Cerebellar nuclear complex (tissue), 1 donor: ENCODE measurements at regions not wholly inside any gene's neighbourhood (a gene's known extent, or its start where the extent isn't known, plus 50 kb on each side); places are given as distances from the start of the nearest gene placed in this dataset.

Experiments
- DNase-seq, 2 experiments: peaks; one replicate each; lab custom pipeline; 2025; lab: John Stamatoyannopoulos, UW

DNA sequence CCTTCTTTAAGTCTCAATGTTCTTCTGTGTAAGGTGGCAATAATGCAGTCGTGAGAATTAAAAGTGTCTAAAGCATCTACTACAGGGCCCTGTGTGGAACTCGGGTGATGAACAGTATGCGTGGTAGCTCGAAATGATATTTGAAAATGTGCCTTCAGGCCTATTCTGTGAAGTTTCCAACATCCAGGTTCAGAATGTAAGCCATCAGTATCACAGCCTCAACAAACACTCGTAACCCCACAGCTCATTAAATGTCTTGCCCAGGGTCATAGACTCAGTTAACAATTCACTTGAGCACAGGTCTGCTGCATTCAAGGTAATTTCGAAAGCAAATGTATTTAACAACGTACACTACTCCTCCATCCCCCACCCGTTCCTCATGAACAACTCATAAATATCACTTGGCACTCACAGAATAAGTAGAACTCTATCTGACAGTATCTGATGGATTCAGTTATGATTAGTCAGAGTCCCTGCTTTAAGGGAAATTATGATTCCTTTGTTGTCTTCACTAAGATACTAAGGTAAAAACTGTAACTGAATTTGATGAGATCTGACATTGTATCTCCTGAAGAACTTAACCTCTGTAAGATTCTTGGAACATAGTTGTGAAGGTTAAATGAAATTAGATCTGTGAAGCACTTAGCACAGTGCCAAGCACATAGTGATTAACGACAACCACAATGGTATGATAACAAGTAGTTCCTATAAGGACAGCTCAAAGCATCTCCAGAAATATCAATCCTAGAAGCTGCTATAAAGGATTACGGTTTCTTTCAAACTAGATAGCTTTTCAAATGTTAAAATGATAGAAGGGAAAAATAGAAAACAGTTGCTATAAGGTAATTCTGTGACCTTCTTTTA lies 642.3 kb downstream of the TBL1XR1 start:
- no peak for DNase-seq

- no peak for DNase-seq
Observed at GRCh38 chr3:176554264-176554663, 643.0 kb downstream of the TBL1XR1 start.

DNA sequence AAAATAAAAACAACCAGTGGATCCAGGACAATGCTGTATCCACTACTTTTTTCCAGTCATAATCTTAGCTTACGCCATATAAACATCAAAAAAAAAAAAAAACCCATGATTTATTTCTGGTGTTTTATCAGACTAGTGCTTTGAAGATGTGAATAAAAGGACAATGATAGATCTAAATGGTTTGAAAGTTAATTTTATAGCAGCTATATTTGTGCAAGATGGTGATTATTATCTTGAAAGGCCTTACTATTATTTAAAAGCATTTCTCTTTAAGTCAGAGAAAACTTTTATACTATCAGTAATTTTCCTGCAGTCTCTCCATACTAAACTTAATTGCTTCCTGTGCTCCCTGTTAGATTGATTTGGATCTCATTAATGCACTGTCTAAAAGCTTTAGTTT lies 670.3 kb downstream of the TBL1XR1 start:
- no peak for DNase-seq

GRCh38 chr3:176526225-176526624 lies 671.1 kb downstream of the TBL1XR1 start:
- DNase-seq = no peak

- DNase-seq = no peak
Observed at GRCh38 chr3:176523114-176523513, 674.2 kb downstream of the TBL1XR1 start.

DNA sequence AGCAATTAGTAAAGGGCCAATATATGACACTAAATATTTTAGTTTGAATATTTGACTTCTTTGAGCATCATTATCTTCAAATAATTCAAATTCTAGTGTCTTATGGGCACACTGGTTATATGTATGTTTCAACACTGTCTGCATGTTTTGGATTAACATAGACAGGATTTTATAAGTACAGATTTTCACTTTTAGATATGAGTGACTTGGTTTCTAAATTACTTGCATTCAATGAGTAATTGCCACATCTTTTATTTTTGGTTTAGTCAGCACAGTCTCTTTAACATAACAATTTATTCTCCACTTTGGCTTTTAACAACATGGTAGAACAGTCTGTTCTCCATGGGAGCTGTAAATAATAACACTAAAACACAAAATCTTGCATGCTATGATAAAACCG lies 674.8 kb downstream of the TBL1XR1 start:
- DNase-seq = no peak

DNA sequence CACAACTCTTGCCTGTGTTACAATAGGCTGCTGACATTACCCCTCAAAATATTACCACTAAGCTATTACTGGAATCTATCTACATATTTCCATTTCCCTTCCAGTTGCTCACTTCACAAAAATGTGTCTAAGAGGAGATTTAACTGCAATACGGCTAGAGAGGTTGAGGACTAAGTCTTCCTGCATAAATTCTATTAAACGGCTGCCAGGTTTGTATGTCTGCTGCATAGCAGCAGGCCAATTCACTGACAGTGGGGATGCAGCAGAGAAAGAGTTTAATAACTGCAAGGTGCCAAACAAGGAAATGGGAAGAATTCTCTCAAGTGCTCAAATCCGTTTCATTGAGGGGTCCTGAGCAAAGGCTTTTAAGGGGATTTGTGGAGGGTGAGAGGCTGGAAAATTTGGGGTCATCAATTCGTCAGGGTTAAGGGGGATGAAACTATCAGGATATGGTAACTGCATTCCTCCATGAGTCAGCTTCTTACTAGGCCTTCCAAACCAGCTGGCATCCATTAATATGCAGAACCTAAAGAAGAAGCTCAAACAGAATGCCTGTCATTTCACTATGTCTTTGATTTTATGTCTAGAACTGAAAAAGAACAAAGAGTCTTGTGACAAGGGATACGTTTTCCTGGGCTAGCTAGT lies 675.6 kb downstream of the TBL1XR1 start:
- no peak for DNase-seq

GRCh38 chr3:176514297-176514696 lies 683.0 kb downstream of the TBL1XR1 start:
- no peak for DNase-seq

- no peak for DNase-seq
Observed at GRCh38 chr3:176513604-176514003, 683.7 kb downstream of the TBL1XR1 start.

GRCh38 chr3:176512037-176512436 lies 685.2 kb downstream of the TBL1XR1 start:
- DNase-seq = no peak

GRCh38 chr3:176510097-176510496 lies 687.2 kb downstream of the TBL1XR1 start:
- no peak for DNase-seq

DNA sequence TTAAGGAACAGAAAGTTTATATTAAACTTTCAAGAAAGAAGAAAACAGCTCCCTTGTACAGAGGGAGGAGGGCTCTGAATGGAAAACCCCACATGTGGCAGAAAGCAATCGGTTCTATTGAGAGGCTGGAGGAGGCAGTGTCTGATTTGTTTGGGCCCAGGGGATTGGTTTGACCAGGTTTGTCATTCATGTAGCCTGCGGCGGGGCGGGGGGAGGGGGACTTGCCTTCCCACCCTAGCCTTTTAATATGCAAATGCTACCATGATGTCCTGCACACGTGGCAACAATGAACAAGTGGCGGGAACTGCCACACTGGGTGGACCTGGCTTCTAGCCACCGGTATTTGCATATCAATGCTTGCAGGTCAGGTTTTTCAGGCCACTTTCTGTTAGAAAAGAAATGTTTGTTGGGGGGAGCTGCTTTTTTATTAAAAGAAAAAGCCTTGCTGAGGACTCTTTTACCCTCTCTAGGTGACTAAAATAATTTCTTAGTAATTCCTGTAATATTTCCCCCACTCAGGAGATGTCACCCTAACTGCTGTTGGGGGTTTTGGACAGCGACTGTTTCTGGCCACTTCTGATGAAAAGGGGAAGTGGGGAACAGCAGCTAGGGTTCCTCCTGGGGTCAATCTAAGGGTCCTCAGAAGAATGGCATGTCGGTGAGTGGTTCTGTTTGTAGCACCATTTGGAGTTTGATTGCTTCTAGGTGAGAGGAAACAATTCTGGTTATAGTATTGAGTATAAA lies 691.2 kb downstream of the TBL1XR1 start:
- DNase-seq = no peak

GRCh38 chr3:176491084-176491483 lies 706.2 kb downstream of the TBL1XR1 start:
- no peak for DNase-seq

- DNase-seq = no peak
Observed at GRCh38 chr3:176490357-176490756, 706.9 kb downstream of the TBL1XR1 start.

DNA sequence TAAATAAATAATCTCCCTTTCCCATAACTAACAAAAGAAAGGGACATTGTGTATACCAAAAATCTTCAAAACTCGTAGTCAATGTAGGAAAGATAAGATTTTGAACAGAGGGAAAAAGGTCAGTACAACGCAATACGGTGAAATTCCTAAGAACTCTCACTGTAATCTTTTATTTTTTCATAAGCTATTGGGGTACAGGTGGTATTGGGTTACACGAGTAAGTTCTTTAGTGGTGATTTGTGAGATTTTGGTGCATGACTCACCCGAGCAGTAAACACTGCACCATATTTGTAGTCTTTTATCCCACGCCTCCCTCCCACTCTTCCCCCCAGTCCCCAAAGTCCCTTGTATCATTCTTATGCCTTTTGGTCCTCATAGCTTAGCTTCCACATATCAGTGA lies 718.0 kb downstream of the TBL1XR1 start:
- DNase-seq = no peak

DNA sequence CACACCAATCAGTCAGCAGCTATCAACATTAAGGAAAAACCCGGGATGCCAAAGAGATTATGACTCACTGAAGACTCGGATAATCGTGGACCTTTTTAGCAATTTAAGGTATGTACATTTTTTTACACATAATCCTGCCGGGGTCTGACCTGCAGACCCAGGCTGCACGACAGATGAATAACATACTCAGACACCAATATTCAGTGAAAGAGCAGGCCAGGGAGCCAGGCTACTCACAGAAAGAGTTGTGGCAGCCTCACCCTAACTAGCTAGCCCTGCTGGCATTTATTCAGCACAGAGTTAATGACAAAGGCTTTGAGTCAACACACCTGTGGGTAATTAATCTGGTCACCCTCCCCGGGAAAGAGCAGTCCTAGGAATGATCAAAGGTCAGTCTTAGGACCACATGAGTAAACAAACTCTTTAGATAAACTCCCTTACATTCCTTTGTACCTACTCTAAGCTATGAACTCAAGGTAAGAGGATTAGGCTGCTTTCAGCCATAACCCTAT lies 727.5 kb downstream of the TBL1XR1 start:
- DNase-seq = no peak

DNA sequence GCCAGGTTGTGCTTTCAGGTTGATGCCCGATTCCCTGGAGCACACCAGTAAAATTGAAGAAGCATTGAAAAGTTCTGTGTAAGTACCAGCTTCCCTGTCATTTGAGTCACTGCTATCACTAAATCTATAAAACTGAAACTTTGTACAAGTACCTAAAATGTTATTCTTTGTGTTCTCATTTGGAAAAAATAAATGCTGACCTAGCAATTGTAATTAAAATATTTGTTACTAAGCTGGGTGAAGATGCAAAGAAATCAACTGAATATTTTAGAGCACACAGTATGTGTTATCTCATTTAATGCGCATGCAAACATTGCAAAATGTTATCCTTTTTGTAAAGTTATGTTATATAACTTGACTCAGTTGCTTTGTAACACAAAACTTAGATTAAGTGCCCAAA lies 733.7 kb downstream of the TBL1XR1 start:
- DNase-seq = no peak

DNA sequence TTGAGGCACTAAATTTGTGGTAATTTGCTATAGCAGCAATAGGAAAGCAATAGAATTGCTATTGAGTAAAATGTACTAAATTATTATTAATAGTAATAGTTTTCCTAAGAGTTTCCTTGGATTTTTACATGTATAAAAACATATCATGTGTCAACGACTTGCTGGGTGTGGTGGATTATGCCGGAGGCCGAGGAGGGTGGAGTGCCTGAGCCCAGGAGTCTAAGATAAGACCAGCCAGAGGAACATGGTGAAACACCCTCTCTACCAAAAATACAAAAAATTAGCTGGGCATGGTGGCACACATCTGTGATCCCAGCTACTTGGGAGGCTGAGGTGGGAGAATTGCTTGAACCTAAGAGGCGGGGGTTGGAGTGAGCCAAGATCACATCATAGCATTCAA lies 749.9 kb downstream of the TBL1XR1 start:
- no peak for DNase-seq

- DNase-seq = no peak
Observed at GRCh38 chr3:176442326-176442725, 755.0 kb downstream of the TBL1XR1 start.

GRCh38 chr3:176439729-176440128 lies 757.6 kb downstream of the TBL1XR1 start:
- no peak for DNase-seq

DNA sequence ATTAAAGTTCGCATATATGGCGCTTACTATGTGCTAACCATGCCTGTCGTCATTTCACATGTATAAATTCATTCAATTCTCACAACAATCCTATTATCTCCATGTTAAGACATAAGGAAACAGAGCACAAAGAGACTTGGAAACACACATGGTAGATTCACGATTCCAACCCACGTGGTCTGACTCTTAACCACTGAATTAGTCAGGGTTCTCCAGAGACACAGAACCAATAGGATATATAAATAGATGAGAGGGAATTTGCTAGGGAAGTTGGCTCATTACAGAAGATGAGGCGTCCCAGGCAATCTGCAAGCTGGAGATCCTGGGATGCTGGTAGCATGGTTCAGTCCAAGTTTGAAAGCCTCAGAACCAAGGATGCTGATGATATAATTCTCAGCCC lies 765.3 kb downstream of the TBL1XR1 start:
- DNase-seq = no peak

GRCh38 chr3:176431038-176431418 lies 766.3 kb downstream of the TBL1XR1 start:
- no peak for DNase-seq
